GM13976 (cell line): ENCODE measurements at regions not wholly inside any gene's neighbourhood (a gene's known extent, or its start where the extent isn't known, plus 50 kb on each side); places are given as distances from the start of the nearest gene placed in this dataset.
A peak's percentile ranks its signal among the peaks of the same experiment; 100 is the strongest.

ENCODE experiments used
- DNase-seq: peaks from one replicate; pipeline ENCODE4 v3.0.0; 2012; ENCODE audit warnings: low spot score
- in situ Hi-C: fragments of 300-500 bp; cut with MboI; formaldehyde crosslinking; loops from one replicate; pipeline ENCODE4 v1.12.0; 2022; ENCODE audit warnings: low sequenced_read_pairs, mixed read lengths, inconsistent platforms; ENCODE audit not compliant: unreplicated experiment
- TF ChIP-seq, protein P1 (sequence below): IDR thresholded peaks from 2 replicates; pipeline ENCODE4 v1.5.1; 2012; ENCODE audit warnings: borderline replicate concordance, mild to moderate bottlenecking; ENCODE audit not compliant: insufficient read depth; ENCODE audit errors: extremely low read depth, missing control alignments, control extremely low read depth

DNA sequence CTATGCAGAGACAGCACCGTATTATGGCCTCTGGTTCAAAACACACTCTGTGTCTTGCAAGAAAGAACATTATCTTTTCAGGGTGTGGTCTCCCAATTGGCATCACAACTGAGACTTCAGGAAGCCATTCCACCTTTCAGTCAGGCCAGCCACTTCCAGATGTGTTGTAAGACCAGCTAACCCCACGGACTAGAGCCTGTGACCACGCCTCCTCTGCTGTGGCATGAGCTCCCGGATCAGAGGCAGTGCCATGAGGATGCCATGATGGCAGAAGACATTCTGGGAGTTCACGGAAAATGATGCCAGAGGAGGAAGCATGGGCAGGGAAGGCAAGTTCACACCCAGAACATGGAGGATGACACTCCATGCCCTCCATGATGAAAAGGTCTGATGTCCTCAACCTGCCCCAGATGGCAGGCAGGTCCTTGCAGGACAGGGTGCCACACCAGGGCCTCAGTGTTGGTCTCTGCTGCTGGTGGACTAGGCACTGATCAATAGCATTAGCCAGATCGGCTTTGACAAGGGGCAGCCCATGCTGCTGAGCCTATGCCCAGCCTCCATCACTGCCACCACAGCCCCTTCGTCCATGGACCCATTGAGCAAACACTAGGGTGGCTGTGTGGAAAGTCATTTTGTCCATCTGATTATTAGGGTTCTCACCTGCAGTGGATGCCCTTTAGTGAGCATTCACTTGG lies 341.6 kb downstream of the MATN1 start:
- TF ChIP-seq, protein P1, sequence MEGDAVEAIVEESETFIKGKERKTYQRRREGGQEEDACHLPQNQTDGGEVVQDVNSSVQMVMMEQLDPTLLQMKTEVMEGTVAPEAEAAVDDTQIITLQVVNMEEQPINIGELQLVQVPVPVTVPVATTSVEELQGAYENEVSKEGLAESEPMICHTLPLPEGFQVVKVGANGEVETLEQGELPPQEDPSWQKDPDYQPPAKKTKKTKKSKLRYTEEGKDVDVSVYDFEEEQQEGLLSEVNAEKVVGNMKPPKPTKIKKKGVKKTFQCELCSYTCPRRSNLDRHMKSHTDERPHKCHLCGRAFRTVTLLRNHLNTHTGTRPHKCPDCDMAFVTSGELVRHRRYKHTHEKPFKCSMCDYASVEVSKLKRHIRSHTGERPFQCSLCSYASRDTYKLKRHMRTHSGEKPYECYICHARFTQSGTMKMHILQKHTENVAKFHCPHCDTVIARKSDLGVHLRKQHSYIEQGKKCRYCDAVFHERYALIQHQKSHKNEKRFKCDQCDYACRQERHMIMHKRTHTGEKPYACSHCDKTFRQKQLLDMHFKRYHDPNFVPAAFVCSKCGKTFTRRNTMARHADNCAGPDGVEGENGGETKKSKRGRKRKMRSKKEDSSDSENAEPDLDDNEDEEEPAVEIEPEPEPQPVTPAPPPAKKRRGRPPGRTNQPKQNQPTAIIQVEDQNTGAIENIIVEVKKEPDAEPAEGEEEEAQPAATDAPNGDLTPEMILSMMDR: no peak
- in situ Hi-C loops: no loop called here
- DNase-seq: no peak

DNA sequence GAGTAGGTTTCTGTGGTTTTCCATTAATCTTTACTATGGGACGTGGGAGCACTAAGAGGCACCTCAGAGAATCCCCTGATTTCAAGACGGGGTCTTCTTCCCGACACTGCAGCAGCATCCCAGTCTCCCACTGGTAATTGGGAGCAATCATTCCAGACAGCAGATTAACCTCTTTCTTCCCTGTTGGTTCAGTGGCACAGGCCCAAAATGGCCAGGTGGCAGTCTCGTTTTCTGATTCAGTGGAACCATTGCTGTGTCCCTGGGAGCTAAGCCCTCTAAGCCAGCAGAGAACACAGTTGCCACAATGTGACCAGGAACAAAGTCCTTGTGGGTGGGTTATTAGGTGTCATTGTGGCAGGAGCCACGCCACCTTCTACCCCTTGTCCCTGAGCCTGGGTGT lies 342.1 kb downstream of the MATN1 start:
- in situ Hi-C loops: no loop called here
- TF ChIP-seq, protein P1: no peak
- no peak for DNase-seq

DNA sequence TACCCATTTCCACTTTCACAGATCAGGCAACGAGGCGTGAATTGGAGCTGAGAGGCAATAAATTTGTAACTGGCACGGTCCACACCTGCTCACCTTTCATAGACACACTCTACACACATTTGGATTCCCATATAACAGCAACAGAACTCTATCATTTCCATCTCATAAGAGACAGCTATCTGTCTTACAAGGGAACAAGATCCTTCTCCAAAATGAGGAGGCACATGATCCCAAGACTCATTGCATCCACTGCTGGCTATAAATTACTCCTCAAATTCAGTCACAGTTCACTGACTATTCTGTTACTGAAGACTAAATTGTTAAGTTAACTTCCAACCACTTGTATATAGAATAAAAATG lies 342.8 kb downstream of the MATN1 start:
- in situ Hi-C loops: no loop called here
- TF ChIP-seq, protein P1: no peak
- no peak for DNase-seq

DNA sequence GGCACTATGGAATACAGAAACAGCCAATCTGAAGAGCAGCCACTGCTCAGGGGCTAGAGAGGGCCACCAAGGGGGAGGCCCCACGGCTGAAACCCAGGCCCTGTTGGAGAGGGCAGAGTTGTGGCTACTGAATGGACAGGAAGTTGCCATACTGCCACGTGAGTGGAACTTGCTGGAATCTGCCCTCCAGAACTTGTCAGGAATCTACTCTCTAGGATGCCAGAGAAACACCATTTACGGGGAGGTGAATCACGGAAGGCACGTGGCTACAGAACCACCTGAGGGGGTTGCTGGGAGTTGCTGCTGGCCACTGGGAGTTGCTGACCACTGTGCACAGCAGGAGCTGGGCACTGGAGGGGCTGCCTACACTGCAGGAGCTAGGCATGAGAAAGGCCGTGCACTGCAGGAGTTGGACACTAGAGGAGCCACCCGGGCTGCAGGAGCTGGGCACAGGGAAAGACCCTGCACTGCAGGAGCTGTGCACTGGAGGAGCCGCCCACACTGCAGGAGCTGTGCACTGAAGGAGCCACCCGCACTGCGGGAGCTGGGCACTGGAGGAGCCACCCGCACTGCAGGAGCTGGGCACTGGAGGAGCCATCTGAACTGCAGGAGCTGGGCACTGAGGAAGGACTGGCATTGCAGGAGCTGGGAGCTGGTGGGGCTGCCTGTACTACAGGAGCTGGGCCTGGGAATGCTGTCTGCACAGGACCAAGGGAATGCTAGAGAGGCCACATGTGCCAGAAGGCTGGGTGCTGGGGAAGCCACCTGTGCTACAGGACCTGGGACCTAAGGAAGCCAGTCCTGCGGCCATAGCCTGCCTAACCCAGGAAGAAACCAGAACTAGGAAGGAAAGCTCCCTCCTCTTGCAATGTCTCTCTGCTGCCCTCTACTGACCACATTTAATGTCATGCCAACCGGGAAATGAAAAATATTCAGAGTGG lies 343.4 kb downstream of the MATN1 start:
- in situ Hi-C loops: no loop called here
- DNase-seq: peak; percentile 91
- TF ChIP-seq, protein P1: peak; percentile 77

DNA sequence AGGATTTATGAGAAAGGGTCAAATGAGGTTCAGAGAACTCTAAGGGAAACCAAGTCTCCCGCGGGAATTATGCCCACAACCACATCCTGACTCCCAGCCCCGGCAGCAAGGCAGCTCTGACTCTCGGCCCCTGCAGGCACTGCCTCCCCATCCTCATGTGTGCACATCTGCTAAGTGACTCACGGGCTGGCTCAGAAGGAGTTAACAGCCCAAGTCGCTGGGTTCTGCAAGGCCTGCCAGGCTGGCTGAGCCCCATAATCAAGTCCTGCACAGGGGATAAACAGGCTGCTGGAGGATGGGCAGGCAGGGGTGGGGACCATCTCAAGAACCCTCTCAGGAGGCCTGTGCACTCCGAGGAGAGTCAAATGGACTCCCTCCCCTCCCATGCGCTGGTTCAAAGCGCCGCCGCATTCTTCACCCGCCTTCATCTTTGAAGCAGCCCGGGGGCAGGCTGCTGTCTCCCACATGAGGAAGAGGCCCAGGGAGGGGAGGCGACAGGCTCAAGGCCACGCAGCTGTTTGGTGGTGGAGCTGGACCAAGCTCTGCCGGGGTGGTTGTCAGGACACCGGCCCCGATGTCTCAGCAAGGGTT lies 344.3 kb downstream of the MATN1 start:
- DNase-seq: no peak
- TF ChIP-seq, protein P1: no peak
- in situ Hi-C loops: no loop called here

DNA sequence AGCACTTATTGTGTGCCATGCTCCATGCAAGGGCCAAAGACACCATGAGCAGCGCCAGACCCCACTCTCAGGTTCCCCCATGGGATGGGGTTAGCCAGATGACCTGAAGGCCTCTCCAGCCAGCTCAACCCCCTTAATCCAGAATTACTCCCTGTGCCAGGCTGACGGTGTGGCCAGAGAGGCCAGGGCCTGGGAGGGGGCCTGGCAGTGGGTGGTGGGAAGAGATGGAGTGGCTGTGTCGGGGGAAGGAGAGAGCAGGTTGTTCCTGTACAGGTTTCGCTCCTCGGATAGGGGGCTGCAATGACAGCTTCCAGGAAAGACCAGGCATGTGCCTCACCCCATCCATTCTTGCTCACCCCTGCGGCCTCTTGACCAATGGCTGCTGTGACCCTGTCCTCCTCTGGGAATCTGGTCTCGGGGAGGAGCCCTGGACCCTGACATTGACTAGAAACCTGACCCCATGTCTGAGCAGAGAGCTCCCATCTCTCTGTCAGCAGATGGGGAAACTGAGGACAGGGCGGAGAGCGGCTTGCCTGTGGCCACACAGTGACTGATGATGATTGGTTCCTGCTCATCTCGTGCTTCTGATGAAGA lies 345.3 kb downstream of the MATN1 start:
- no peak for DNase-seq
- in situ Hi-C loops: no loop called here
- TF ChIP-seq, protein P1: no peak
